SIG-M5 treated with dmso at 0.1 percent for 504 hours (cell line): ENCODE measurements at regions not wholly inside any gene's neighbourhood (a gene's known extent, or its start where the extent isn't known, plus 50 kb on each side); places are given as distances from the start of the nearest gene placed in this dataset.
"Not testable (repeated sequence)": the region's sequence is repeated elsewhere in the genome, so short reads cannot be mapped to it uniquely, and the experiment has no call there.

ENCODE experiments used
- DNase-seq: peaks from one replicate; lab custom pipeline; 2025; ENCODE audit not compliant: unreplicated experiment; lab: John Stamatoyannopoulos, UW

GRCh38 chr7:83832009-83832408 lies 183.1 kb upstream of the SEMA3E start:
- DNase-seq = peak; percentile 11

- no peak for DNase-seq
Observed at GRCh38 chr7:83827036-83827435, 178.1 kb upstream of the SEMA3E start.

- DNase-seq = no peak
Observed at GRCh38 chr7:83824214-83824613, 175.3 kb upstream of the SEMA3E start.

GRCh38 chr7:83821866-83822265 lies 172.9 kb upstream of the SEMA3E start:
- DNase-seq = no peak

- DNase-seq = no peak
Observed at GRCh38 chr7:83820641-83821040, 171.7 kb upstream of the SEMA3E start.

GRCh38 chr7:83819911-83820310 lies 171.0 kb upstream of the SEMA3E start:
- DNase-seq = no peak

GRCh38 chr7:83814480-83814879 lies 165.5 kb upstream of the SEMA3E start:
- DNase-seq = no peak

- not testable (repeated sequence) for DNase-seq
Observed at GRCh38 chr7:83812563-83812962, 163.6 kb upstream of the SEMA3E start.

- DNase-seq = no peak
Observed at GRCh38 chr7:83808982-83809381, 160.0 kb upstream of the SEMA3E start.

GRCh38 chr7:83807774-83808173 lies 158.8 kb upstream of the SEMA3E start:
- DNase-seq = no peak

- DNase-seq = no peak
Observed at GRCh38 chr7:83806538-83806937, 157.6 kb upstream of the SEMA3E start.

GRCh38 chr7:83799333-83799732 lies 150.4 kb upstream of the SEMA3E start:
- no peak for DNase-seq

GRCh38 chr7:83798489-83798888 lies 149.6 kb upstream of the SEMA3E start:
- DNase-seq = no peak

GRCh38 chr7:83796760-83797159 lies 147.8 kb upstream of the SEMA3E start:
- DNase-seq = no peak

GRCh38 chr7:83794829-83795228 lies 145.9 kb upstream of the SEMA3E start:
- DNase-seq = no peak

- no peak for DNase-seq
Observed at GRCh38 chr7:83793558-83793957, 144.6 kb upstream of the SEMA3E start.

- no peak for DNase-seq
Observed at GRCh38 chr7:83791737-83792136, 142.8 kb upstream of the SEMA3E start.

GRCh38 chr7:83786858-83787257 lies 137.9 kb upstream of the SEMA3E start:
- no peak for DNase-seq

- no peak for DNase-seq
Observed at GRCh38 chr7:83782628-83783027, 133.7 kb upstream of the SEMA3E start.

- no peak for DNase-seq
Observed at GRCh38 chr7:83778073-83778443, 129.1 kb upstream of the SEMA3E start.

- DNase-seq = no peak
Observed at GRCh38 chr7:83777406-83778072, 128.6 kb upstream of the SEMA3E start.

- no peak for DNase-seq
Observed at GRCh38 chr7:83769407-83769806, 120.5 kb upstream of the SEMA3E start.

GRCh38 chr7:83751217-83751616 lies 102.3 kb upstream of the SEMA3E start:
- DNase-seq = no peak
